ENCODE measurements at regions not wholly inside any gene's neighbourhood (a gene's known extent, or its start where the extent isn't known, plus 50 kb on each side); places are given as distances from the start of the nearest gene placed in this dataset.

DNA sequence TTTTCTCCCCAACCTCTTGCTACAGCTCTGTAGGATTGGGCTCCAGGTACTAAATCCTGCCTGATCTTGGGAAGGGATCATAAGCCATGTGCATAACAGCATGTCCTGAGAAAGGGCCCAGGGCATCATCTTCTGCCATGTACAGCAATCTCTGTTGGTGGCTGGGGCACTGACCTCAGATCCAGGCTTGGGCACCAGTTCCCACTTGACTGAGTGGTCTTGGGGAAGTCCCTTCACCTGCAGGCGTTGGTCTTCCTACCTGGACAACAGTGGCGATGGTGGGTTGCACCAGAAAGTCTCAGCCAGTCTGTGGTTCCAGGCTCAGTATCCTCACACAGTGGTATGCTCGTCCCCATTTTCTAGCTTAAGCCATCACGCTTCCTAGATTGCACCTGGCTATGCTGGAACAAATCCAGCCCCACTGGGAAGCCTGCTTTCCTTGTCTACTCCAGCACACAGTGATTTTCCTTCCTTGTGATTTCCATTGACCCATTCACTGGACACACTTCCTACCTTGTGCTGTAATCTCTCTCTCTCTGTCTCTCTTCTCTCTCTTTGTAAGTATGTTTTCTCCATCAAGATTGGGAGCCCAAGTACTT lies 121.7 kb upstream of the PITX1 start:
- TF ChIP-seq, protein P1, sequence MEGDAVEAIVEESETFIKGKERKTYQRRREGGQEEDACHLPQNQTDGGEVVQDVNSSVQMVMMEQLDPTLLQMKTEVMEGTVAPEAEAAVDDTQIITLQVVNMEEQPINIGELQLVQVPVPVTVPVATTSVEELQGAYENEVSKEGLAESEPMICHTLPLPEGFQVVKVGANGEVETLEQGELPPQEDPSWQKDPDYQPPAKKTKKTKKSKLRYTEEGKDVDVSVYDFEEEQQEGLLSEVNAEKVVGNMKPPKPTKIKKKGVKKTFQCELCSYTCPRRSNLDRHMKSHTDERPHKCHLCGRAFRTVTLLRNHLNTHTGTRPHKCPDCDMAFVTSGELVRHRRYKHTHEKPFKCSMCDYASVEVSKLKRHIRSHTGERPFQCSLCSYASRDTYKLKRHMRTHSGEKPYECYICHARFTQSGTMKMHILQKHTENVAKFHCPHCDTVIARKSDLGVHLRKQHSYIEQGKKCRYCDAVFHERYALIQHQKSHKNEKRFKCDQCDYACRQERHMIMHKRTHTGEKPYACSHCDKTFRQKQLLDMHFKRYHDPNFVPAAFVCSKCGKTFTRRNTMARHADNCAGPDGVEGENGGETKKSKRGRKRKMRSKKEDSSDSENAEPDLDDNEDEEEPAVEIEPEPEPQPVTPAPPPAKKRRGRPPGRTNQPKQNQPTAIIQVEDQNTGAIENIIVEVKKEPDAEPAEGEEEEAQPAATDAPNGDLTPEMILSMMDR (IDR thresholded peaks at IDR 0.05) = no peak
- no peak for TF ChIP-seq POLR2AphosphoS5 (IDR thresholded peaks at IDR 0.05)
